Stimulated activated CD4-positive, alpha-beta T cell treated with anti-CD3 and anti-CD28 coated beads, Interleukin-1b, Interleukin-23, amount 100 ng/mL, for 1 hour (primary cell): ENCODE measurements at regions not wholly inside any gene's neighbourhood (a gene's known extent, or its start where the extent isn't known, plus 50 kb on each side); places are given as distances from the start of the nearest gene placed in this dataset.

Experiments
- DNase-seq, 2 donors: peaks; one replicate each; pipeline ENCODE4 v3.0.0-alpha.2; 2020; ENCODE audit warnings: low read depth in 2 of 2

- no peak for DNase-seq
Measured at GRCh38 chr3:118408431-118408830, 626.2 kb downstream of the IGSF11 start.

- DNase-seq = no peak
Measured at GRCh38 chr3:118412503-118412902, 622.1 kb downstream of the IGSF11 start.

DNA sequence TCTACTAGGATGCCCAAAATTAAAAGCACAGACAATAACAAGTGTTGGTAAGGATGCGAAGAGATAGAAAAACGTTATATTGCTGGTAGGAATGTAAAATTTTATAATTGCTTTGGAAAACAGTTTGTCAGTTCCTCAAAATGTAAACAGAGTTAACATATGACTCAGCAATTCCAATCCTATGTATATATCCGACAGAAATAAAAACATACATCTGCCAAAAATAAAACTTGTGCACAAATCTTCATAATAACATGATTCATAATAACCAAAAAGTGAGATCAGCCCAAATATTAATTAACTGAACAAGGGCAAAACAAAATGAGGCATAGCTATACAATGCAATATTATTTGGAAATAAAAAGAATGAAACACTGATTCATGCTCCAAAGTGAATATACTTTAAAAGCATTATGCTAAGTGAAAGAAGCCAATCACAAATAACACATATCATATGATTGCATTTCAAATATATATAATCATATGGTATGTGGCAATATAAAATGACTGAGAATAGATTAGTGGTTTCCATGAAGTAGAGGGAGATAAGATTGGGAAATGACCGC is 609.3 kb downstream of the IGSF11 start:
- no peak for DNase-seq

DNA sequence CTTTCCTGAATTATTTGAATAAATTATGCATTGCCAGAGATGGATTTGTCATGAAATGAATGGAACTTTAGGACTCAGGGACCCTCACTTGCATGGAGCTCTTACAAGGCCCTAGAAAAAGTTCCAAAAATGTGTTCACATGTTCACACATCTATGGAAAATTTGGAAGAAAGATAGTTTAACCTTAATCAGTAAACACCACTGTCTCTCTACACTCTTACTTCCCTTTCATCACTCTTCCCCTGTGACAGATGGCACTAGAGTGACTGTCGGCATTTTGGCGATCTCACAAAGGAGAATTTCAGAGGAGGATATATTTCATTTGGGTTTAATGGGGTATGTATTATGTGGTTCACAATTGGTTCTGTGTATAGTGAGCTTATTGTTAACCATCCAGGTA is 600.8 kb downstream of the IGSF11 start:
- DNase-seq = no peak

DNA sequence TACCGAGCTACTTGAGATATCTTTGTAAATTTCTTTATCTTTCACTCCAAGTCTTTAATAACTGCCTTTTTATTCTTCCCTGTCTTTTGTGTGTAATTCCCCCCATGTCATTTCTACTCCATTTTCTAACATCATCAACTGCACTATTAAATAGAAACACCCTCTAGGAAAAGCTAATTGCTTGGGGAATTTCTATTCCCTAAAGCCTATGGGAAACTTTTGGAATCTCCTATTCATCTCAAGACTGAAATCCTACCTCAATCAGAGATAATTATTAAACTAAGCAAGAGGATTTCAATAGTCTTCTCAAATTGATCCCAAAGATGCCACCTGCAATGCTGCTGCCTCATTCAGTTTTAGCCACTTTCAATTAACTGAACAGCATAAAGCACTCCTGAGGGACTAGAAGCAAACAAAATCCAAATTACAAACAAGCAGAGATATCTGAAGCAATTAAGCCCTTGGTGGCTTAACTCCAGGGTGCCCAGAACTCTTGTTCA is 598.7 kb downstream of the IGSF11 start:
- no peak for DNase-seq

DNA sequence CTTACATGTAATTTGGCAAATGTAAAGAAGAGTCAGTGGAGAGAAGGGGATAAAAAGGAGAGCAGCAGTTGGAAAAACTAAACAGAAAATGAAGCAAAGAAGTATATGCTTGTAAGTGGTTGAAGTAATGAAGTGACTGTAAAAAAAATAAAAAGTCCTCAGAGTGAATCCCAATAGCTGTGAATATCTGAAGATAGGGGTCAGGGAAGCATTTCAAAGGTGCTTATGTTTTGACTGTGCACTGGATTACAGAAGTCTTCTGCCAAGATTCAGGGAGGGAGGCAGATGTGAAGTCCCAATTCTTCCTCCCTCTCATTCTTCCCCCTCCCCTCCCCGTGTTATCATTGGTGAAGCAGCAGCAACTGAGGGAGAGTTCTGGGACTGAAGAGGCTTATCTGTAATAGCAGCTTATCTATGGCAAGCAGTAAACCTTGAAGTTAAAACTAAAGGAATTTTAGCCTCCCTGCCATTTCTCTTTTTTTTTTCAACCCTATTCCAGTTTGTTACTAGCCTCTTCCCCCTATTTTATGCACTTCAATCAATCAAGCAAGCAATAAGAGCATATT is 597.9 kb downstream of the IGSF11 start:
- no peak for DNase-seq

DNA sequence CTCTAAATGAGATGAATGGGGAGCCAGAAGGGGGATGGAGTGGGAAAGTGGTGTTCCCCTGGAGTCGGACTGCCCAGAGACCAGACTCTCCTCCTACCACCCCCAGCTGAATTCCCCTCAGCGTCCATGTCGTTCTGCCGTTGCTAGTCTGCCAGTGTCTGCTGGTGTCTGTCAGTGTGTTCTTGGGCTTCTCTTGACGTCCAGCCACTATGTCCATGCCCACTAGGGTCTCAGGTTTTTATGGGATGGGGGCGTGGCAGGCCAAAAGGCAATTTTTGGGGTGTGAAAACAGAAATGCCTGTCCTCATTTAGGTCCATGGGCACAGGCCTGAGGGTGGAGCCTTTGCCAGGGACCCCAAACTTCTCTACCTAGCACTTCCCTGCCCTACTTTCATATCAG is 589.6 kb downstream of the IGSF11 start:
- DNase-seq = no peak

- DNase-seq = no peak
Measured at GRCh38 chr3:118447339-118447738, 587.3 kb downstream of the IGSF11 start.

- no peak for DNase-seq
Measured at GRCh38 chr3:118466795-118467330, 567.8 kb downstream of the IGSF11 start.

GRCh38 chr3:118468801-118469200 is 565.8 kb downstream of the IGSF11 start:
- DNase-seq = no peak

DNA sequence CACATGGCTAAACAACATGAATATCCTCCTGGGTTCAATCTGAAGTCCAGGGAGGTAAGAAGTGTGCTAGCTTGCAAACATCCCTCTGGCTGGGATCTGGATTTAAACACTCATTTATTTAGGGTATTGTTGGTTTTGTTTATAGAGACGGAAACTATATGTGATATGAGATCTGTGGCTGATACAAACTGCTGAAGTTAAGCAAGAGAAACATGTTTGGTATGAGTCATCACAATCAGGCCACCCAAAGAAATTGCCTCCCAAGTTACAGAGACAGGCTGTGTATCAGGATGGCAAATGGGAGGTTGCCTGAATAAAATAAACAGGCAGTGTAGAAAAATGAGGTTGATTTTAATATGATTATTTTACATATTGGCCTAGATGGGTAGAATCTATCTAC is 562.1 kb downstream of the IGSF11 start:
- no peak for DNase-seq

DNA sequence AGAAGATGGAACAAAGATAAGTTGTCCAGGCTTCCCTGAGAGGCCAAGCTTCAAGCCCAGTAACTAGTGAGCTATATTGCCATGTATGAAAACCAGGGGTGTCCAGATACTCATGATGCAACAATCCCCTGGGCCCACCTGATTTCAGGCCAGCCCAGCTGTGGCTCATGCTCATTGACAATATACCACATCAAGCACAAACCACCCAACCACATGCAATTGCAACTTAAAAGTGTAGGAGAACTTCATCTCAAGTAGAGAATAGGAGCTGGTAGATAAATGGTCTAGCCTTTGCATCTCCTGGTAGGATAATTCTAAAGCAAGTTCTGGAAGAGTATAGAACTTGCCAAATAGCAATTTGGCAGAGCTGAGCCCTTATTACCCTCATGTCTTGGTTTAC is 561.3 kb downstream of the IGSF11 start:
- DNase-seq = no peak

- no peak for DNase-seq
Measured at GRCh38 chr3:118476885-118477618, 557.6 kb downstream of the IGSF11 start.

- DNase-seq = no peak
Measured at GRCh38 chr3:118477768-118478167, 556.9 kb downstream of the IGSF11 start.

DNA sequence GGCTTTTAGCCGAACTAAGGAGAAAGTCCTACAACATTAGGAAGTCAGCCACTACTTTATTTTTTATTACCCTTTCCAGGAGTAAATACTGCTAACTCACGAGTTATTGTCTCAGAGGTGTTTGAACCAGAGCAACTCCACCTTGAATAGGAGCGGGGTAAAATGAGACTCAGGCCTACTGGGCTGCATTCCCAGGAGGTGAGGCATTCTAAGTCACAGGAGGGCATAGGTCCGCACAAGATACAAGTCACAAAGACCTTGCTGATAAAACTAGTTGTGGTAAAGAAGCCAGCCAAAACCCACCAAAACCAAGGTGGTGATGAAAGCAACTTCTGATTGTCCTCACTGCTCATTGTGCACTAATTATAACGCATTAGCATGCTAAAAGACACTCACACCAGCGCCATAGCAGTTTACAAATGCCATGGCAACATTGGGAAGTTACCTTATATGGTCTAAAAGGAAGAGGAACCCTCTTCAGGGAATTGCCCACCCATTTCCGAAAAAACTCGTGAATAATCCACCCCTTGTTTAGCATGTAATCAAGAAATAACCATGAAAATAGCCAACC is 555.9 kb downstream of the IGSF11 start:
- no peak for DNase-seq

DNA sequence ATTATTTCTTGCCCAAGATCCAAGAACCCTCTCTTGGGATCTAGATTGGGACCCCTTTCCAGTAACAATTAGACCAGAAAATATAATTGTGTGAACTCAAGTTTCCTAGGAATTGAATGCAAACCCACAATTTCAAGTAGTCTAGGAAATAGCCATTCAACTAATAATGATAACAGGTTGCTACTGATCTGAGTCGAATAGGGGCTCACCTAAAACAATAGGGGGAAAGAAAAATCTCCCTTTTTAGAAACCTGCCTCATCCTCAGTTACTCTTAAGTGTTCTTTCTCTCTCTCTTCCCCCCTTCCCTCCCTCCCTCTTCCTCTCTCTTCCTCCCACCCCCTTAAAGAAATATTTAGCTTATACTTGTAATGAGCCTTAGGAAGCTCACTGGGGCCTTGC is 555.3 kb downstream of the IGSF11 start:
- DNase-seq = no peak

- DNase-seq = no peak
Measured at GRCh38 chr3:118480101-118480860, 554.4 kb downstream of the IGSF11 start.

DNA sequence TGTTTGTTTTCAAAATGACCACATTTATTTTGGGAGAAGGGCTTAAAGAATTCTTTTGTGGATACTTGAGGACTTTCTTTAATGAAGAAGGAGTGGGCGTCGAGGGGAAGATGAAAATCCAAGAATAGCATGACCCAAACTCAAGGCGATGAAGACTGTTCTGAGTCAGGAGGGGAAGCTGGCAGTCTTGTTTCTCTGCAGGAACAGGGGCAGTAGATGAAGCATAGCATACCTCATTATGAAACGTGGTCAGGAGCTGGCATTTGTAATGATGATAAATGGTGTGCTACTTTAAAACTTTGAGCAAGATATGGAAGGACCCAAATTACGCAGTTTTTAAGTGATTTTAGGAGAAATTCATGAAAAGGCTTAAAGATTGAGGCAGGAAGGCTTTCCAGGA is 549.0 kb downstream of the IGSF11 start:
- no peak for DNase-seq

DNA sequence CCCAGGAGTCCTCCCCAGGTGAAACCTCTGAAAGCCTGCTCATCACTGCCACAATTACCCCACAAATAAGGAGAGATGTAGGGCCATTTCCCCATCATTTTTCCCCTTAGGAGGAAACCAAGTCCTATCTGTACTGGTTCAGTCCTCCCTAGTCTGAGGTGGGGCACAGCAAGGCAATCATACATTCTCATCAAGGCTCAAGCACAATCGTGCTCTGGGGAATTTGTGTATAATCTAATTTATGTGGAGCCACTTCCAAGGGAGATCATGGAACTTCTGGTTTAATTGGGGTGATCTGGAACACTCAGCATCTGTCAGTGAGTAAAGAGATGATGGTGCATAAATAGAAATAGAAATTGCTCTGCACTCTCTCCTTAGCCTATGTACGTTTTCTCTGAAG is 546.9 kb downstream of the IGSF11 start:
- DNase-seq = no peak

DNA sequence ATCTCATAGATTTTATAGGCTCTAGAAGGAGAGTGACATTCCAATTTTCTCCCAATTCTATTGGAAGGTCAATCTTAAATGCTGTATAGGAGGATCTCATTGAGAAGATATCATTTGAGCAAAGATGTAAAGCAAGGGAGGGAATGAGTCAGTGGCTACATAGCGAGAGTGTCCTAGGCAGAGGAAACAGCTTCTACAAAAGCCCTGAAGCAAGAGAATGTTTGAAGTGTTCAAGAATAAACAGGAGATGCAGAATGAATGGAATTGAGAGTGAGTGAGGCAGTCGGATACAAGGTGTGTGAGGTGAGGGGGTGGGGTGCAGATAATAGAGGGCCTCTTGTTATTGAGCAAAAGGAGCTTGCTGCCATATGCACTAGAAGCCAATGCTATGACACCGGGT is 545.9 kb downstream of the IGSF11 start:
- DNase-seq = no peak

DNA sequence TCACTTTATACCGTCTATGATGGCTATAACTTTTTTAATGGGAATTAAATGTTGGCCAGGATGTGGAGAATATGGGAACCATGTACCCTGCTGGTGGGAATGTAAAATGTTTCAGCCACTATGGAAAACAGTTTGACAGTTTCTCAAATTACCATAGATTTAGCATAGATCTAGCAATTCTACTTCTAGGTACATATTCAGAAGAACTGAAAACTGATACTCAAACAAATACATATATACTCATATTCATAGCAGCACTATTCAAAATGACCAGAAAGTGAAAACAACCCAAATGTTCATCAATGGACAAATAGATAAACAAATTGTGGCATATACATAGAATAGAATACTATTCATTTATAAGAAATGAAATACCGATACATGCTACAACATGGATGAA is 539.4 kb downstream of the IGSF11 start:
- no peak for DNase-seq

- no peak for DNase-seq
Measured at GRCh38 chr3:118497274-118497673, 537.4 kb downstream of the IGSF11 start.
